PFSK-1 (cell line): ENCODE measurements at regions not wholly inside any gene's neighbourhood (a gene's known extent, or its start where the extent isn't known, plus 50 kb on each side); places are given as distances from the start of the nearest gene placed in this dataset.

Source experiments
- POLR2AphosphoS5 ChIP-seq: IDR thresholded peaks from 2 replicates; pipeline ENCODE4 v1.6.1; 2012; ENCODE audit warnings: low read depth, mild to moderate bottlenecking, control low read depth, low read length, moderate library complexity
- REST ChIP-seq, 2 experiments: IDR thresholded peaks; 2 replicates each; pipeline versions ENCODE4 v1.6.1 to v1.8.0; 2011 to 2012; ENCODE audit warnings: low read depth in 2 of 2, low read length in 2 of 2, control low read depth in 1 of 2, inconsistent platforms in 1 of 2, mild to moderate bottlenecking in 1 of 2, moderate library complexity in 1 of 2; ENCODE audit not compliant: insufficient read depth in 1 of 2
- TAF1 ChIP-seq: IDR thresholded peaks from 2 replicates; pipeline ENCODE4 v1.6.1; 2012; ENCODE audit warnings: low read length, control low read depth, borderline replicate concordance; ENCODE audit not compliant: insufficient read depth

- TF ChIP-seq POLR2AphosphoS5 (no peak), TAF1 (no peak), REST (IDR thresholded peaks at IDR 0.05; ENCODE audit: insufficient read depth in 1 of 2, low read depth in 2 of 2, low read length in 2 of 2) (no peak)
Observed at GRCh38 chr11:57913715-57914704, 109.7 kb upstream of the OR9Q1 start.
